HuH-7.5 (cell line): ENCODE measurements at regions not wholly inside any gene's neighbourhood (a gene's known extent, or its start where the extent isn't known, plus 50 kb on each side); places are given as distances from the start of the nearest gene placed in this dataset.

Source experiments
- DNase-seq: peaks from one replicate; pipeline ENCODE4 v3.0.0; 2011; ENCODE audit warnings: low spot score

GRCh38 chr2:43033016-43033270, 193.5 kb downstream of the ZFP36L2 start:
- no peak for DNase-seq

GRCh38 chr2:43032213-43033015, 194.0 kb downstream of the ZFP36L2 start:
- DNase-seq = no peak

GRCh38 chr2:43031471-43032212, 194.8 kb downstream of the ZFP36L2 start:
- DNase-seq = no peak

GRCh38 chr2:43030551-43031307, 195.7 kb downstream of the ZFP36L2 start:
- DNase-seq = no peak

- no peak for DNase-seq
Observed at GRCh38 chr2:43029186-43029585, 197.2 kb downstream of the ZFP36L2 start.

- DNase-seq = no peak
Observed at GRCh38 chr2:43028188-43028587, 198.2 kb downstream of the ZFP36L2 start.

- no peak for DNase-seq
Observed at GRCh38 chr2:43027097-43027873, 199.1 kb downstream of the ZFP36L2 start.

- DNase-seq = no peak
Observed at GRCh38 chr2:43026426-43027096, 199.8 kb downstream of the ZFP36L2 start.

GRCh38 chr2:43025709-43026295, 200.6 kb downstream of the ZFP36L2 start:
- no peak for DNase-seq

GRCh38 chr2:43024515-43025011, 201.8 kb downstream of the ZFP36L2 start:
- DNase-seq = peak; percentile 70

GRCh38 chr2:43023791-43024514, 202.5 kb downstream of the ZFP36L2 start:
- no peak for DNase-seq

GRCh38 chr2:43022896-43023295, 203.5 kb downstream of the ZFP36L2 start:
- DNase-seq = no peak

GRCh38 chr2:43021791-43022509, 204.5 kb downstream of the ZFP36L2 start:
- no peak for DNase-seq

GRCh38 chr2:43020990-43021669, 205.3 kb downstream of the ZFP36L2 start:
- DNase-seq = no peak

- no peak for DNase-seq
Observed at GRCh38 chr2:43020296-43020695, 206.1 kb downstream of the ZFP36L2 start.

- no peak for DNase-seq
Observed at GRCh38 chr2:43019536-43020183, 206.7 kb downstream of the ZFP36L2 start.

GRCh38 chr2:43019025-43019367, 207.4 kb downstream of the ZFP36L2 start:
- DNase-seq = no peak

GRCh38 chr2:43018179-43019024, 208.0 kb downstream of the ZFP36L2 start:
- DNase-seq = peak; percentile 64
